Activated CD8-positive, alpha-beta memory T cell treated with anti-CD3 and anti-CD28 coated beads, Interleukin-2, amount 10 ng/mL, durations not matched to agents 7 days and 5 days (primary cell): ENCODE measurements at regions not wholly inside any gene's neighbourhood (a gene's known extent, or its start where the extent isn't known, plus 50 kb on each side); places are given as distances from the start of the nearest gene placed in this dataset.
"Not testable (repeated sequence)": the region's sequence is repeated elsewhere in the genome, so short reads cannot be mapped to it uniquely, and the experiment has no call there.

ENCODE experiments used
- ATAC-seq: fragments of 150-1000 bp; cut with Tn5 transposase; one replicate; pipeline ENCODE4 v1.10.0; 2021; ENCODE audit warnings: moderate library complexity
- CTCF ChIA-PET: fragments of 350-600 bp; sonication (Branson Sonifier 250); formaldehyde crosslinking; loops from one replicate; lab custom pipeline; 2021; ENCODE audit warnings: antibody characterized with exemption; lab: Charles Lee
- DNase-seq: peaks from one replicate; pipeline ENCODE4 v3.0.0-alpha.2; 2020
- H3K27ac Mint-ChIP-seq: one replicate; pipeline ENCODE4 v1.8.0; 2021; ENCODE audit warnings: mild to moderate bottlenecking, mixed read lengths
- H3K27me3 Mint-ChIP-seq: one replicate; pipeline ENCODE4 v1.8.0; 2021; ENCODE audit warnings: mixed read lengths
- H3K36me3 Mint-ChIP-seq: one replicate; pipeline ENCODE4 v1.8.0; 2021; ENCODE audit warnings: mild to moderate bottlenecking, mixed read lengths
- H3K4me1 Mint-ChIP-seq: one replicate; pipeline ENCODE4 v1.8.0; 2021; ENCODE audit warnings: mixed read lengths
- H3K4me3 Mint-ChIP-seq: one replicate; pipeline ENCODE4 v1.8.0; 2021; ENCODE audit warnings: mild to moderate bottlenecking, moderate library complexity, mixed read lengths
- H3K9me3 Mint-ChIP-seq: one replicate; pipeline ENCODE4 v1.8.0; 2022; ENCODE audit warnings: low read depth, mixed read lengths

DNA sequence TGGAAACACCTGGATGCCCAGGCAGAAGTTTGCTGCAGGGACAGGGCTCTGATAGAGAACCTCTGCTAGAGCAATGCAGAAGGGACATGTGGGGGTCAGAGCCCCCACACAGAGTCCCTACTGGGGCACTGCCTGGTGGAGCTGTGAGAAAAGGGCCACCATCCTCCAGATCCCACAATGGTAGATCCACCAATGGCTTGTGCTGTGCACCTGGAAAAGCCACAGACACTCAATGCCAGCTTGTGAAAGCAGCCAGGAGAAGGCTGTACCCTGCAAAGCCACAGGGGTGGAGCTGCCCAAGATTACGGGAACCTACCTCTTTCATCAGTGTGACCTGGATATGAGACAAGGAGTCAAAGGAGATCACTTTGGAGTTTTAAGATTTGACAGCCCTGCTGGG, 87.1 kb downstream of the BTBD3 start:
- DNase-seq, H3K36me3 Mint-ChIP-seq, ATAC-seq, H3K27me3 Mint-ChIP-seq, H3K27ac Mint-ChIP-seq, H3K4me3 Mint-ChIP-seq, H3K9me3 Mint-ChIP-seq, CTCF ChIA-PET, H3K4me1 Mint-ChIP-seq: not testable (repeated sequence)

GRCh38 chr20:12012241-12013222, 94.8 kb downstream of the BTBD3 start:
- H3K27ac Mint-ChIP-seq = no peak overlapping the region
- no peaks in the 10 kb centered on the region for H3K4me1 Mint-ChIP-seq
- DNase-seq (no peak), ATAC-seq (no peak)
- CTCF ChIA-PET = no interaction called here
- H3K9me3 Mint-ChIP-seq = peaks cover 6% of the 10 kb centered on the region
- H3K4me3 Mint-ChIP-seq = no peak overlapping the region
- H3K27me3 Mint-ChIP-seq = no peaks in the 10 kb centered on the region
- H3K36me3 Mint-ChIP-seq = no peaks in the 10 kb centered on the region

GRCh38 chr20:12014276-12014675, 96.6 kb downstream of the BTBD3 start:
- no peaks in the 10 kb centered on the region for H3K36me3 Mint-ChIP-seq
- peaks cover 12% of the 10 kb centered on the region for H3K9me3 Mint-ChIP-seq
- CTCF ChIA-PET = no interaction called here
- no peak overlapping the region for H3K4me3 Mint-ChIP-seq
- H3K27ac Mint-ChIP-seq = no peak overlapping the region
- ATAC-seq (no peak), DNase-seq (no peak)
- no peaks in the 10 kb centered on the region for H3K27me3 Mint-ChIP-seq
- H3K4me1 Mint-ChIP-seq = no peaks in the 10 kb centered on the region

- no peaks in the 10 kb centered on the region for H3K36me3 Mint-ChIP-seq
- ATAC-seq (no peak), DNase-seq (no peak)
- no peaks in the 10 kb centered on the region for H3K4me1 Mint-ChIP-seq
- no peaks in the 10 kb centered on the region for H3K27me3 Mint-ChIP-seq
- H3K27ac Mint-ChIP-seq = no peak overlapping the region
- CTCF ChIA-PET = no interaction called here
- H3K4me3 Mint-ChIP-seq = no peak overlapping the region
- peaks cover 12% of the 10 kb centered on the region for H3K9me3 Mint-ChIP-seq
Measured at GRCh38 chr20:12014736-12015135, 97.0 kb downstream of the BTBD3 start.

DNA sequence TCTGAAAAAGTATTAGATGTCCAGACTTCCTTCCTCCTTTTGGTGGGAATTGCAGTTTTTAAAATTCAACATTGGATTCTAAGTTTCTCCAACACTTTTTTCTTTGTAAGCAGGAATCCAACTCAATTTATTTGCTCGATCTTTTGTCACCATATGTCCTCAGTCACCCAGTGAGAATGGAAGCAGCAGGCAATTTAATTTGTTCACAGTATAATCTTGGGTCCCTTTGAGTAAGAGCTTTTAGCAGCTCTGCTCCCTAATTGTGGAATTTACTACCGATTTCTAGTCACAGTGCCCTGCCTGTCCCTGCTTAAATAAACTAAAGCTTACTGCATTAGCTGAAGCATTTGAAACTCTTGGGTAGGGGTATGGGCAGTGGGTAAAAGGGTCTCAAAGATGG, 98.6 kb downstream of the BTBD3 start:
- CTCF ChIA-PET = no interaction called here

DNA sequence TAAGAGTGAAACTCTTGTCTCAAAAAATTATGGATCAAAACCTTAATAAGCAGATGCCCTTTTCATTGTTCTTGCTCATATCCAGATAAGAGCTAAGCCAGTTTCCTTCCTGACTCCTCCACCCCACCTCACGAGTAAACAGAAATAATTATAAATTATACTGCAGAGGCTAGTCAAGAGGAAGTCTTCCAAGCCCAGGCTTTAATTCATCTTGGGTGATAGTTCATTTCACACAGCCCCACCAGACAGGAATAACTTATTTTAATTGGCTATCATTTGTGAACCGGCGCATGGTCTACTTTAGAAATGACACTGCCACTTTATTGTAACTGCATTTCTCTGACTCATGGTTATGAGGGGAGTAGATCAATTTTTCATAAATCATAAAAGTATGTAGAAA, 102.0 kb downstream of the BTBD3 start:
- Mint-ChIP-seq H3K36me3 (peaks cover 1% of the 10 kb centered on the region), H3K4me3 (no peak overlapping the region), H3K27ac (no peak overlapping the region), H3K27me3 (no peaks in the 10 kb centered on the region), H3K4me1 (no peaks in the 10 kb centered on the region), H3K9me3 (peaks cover 13% of the 10 kb centered on the region)
- CTCF ChIA-PET = no interaction called here
- no peak for DNase-seq
- ATAC-seq = no peak

More for the DNA sequence above, 98.6 kb downstream of the BTBD3 start:
- H3K36me3 Mint-ChIP-seq = no peaks in the 10 kb centered on the region
- no peaks in the 10 kb centered on the region for H3K27me3 Mint-ChIP-seq
- H3K4me1 Mint-ChIP-seq = no peaks in the 10 kb centered on the region
- ATAC-seq = no peak
- no peak for DNase-seq
- peaks cover 12% of the 10 kb centered on the region for H3K9me3 Mint-ChIP-seq
- no peak overlapping the region for H3K4me3 Mint-ChIP-seq
- H3K27ac Mint-ChIP-seq = no peak overlapping the region

DNA sequence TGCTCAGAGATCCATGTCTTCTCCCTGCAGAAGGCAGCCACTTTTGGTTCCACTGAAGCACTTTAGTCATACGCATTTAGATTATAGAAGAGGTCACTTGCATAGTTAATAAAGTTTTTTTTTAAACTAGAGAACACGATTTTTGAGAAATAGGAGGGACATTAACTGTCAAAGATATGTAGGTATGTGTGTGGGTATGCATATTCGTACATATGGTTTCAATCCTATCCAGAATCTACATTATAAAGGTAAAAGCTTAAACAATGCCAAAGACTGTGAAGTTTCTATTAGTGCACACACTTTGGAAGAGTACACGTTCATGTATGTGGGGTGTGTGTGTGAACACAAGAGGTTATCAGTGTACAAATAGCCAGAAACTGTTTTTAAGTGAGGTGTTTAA, 103.2 kb downstream of the BTBD3 start:
- H3K4me1 Mint-ChIP-seq = no peaks in the 10 kb centered on the region
- H3K9me3 Mint-ChIP-seq = peaks cover 15% of the 10 kb centered on the region
- ATAC-seq (no peak), DNase-seq (no peak)
- H3K27me3 Mint-ChIP-seq = no peaks in the 10 kb centered on the region
- H3K4me3 Mint-ChIP-seq = no peak overlapping the region
- CTCF ChIA-PET = no interaction called here
- H3K36me3 Mint-ChIP-seq = peaks cover 1% of the 10 kb centered on the region
- H3K27ac Mint-ChIP-seq = no peak overlapping the region

DNA sequence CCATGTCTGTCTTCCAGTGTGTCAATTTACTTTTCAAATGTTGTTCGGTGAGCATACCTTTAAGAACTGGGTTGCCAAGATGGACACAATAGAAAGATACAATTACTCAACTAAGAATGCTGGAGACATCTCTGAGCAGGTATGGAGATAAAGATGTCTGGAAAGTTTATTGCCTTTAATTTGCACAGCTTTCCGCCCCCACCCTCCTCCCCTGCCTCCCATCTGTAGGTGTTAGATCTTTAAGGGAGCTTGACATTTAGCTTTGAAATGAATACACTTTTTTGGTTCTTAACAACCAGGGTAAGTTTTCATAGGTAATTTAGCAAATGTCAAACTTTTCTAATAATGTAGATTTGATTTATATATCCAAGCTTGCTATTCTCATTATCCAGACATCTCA, 104.4 kb downstream of the BTBD3 start:
- Mint-ChIP-seq H3K9me3 (peaks cover 17% of the 10 kb centered on the region), H3K4me3 (no peak overlapping the region), H3K36me3 (peaks cover 1% of the 10 kb centered on the region), H3K4me1 (no peaks in the 10 kb centered on the region), H3K27me3 (no peaks in the 10 kb centered on the region), H3K27ac (no peak overlapping the region)
- DNase-seq (no peak), ATAC-seq (no peak)
- CTCF ChIA-PET = no interaction called here

DNA sequence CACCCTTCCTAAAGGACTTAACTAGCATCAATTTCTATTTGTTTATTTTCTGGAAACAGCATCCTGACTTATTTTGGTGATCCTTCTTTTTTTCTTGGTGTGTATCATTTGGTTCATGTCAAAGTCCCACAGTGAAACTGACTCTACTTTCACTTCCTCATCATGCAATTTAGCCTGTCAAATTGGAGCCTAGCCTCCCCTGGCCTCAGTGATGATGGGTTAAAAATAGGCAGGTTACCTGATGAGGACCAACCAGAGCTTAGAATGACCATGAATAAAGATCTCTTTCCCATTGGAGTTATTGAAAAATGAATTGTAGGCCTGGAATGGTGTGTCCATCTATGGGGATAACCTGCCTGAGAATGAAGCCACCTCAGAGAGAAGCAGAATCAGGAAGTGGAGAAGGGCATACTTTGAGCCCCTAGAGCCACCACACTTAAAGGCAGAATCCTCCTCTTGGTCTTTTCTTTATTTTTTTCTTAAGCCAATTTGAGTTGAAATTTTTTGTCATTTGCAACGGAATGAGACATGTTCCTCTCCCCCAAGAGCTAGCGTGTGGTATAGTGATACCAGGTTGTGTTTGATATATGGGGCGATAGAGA, 105.6 kb downstream of the BTBD3 start:
- DNase-seq (no peak), ATAC-seq (no peak)
- H3K36me3 Mint-ChIP-seq = peaks cover 1% of the 10 kb centered on the region
- no peak overlapping the region for H3K27ac Mint-ChIP-seq
- H3K9me3 Mint-ChIP-seq = peaks cover 14% of the 10 kb centered on the region
- CTCF ChIA-PET = no interaction called here
- no peaks in the 10 kb centered on the region for H3K4me1 Mint-ChIP-seq
- H3K27me3 Mint-ChIP-seq = no peaks in the 10 kb centered on the region
- H3K4me3 Mint-ChIP-seq = no peak overlapping the region

DNA sequence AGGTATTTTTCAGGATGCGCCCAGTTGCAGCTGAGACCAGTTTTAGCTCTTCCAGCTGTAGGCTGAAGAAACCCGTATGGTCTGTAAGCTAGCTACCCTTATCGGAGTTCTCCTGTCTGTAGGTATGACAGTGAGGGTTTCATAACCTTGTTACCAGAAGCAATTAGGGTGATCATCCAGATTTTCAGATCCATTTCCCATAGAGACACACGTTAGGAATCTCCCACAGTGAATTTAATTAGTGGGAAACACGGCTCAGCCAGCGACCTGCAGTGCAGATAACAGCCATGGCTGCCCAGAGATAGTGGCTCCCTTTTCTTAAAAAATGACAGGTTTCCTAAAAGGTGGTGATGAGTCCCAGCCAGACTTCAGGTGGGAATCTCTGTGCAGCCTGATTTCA, 111.1 kb downstream of the BTBD3 start:
- DNase-seq = no peak
- Mint-ChIP-seq H3K4me1 (no peaks in the 10 kb centered on the region), H3K27me3 (no peaks in the 10 kb centered on the region), H3K4me3 (no peak overlapping the region), H3K9me3 (peaks cover 11% of the 10 kb centered on the region), H3K36me3 (no peaks in the 10 kb centered on the region), H3K27ac (no peak overlapping the region)
- CTCF ChIA-PET = no interaction called here
- no peak for ATAC-seq

DNA sequence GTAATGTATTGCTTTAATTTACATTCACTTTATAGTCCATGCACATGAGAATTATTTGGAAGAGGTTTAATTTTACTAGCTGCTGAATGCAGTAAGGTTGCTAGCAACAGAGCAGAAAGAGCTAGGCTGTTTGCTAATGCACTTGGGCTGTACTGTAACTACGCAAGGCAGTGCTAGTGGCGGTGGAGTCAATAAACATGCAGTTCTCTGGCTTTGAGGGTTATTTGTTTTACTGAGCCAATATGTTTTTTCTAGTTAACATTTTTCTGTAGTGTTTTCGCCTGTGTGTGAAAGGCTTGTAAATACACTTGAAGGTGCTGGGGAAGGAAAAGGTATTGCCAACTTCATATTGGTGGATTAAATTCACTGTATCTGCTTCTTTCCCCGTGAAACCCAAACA, 112.8 kb downstream of the BTBD3 start:
- no peak for DNase-seq
- no peak for ATAC-seq
- CTCF ChIA-PET = no interaction called here
- Mint-ChIP-seq H3K27me3 (no peaks in the 10 kb centered on the region), H3K9me3 (peaks cover 10% of the 10 kb centered on the region), H3K27ac (no peak overlapping the region), H3K4me3 (no peak overlapping the region), H3K36me3 (no peaks in the 10 kb centered on the region), H3K4me1 (no peaks in the 10 kb centered on the region)

DNA sequence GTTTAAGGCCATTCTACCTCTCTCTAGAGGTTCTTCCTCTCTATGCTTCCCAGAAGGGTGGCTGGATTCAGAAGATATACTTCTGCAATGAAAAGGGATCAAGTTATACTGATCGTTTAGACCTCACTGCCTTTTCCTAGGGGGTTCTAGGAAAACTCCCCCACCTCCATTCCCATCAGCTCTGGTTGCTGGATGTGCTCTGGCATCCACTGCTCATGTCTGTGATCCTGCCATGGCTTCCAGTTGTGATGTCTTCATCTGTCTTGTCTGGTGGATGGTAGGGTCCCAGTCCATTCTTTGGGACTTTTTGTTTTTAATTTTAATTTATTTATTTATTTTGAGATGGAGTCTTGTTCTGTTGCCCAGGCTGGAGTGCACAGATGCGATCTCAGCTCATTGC, 118.4 kb downstream of the BTBD3 start:
- Mint-ChIP-seq H3K27me3 (no peaks in the 10 kb centered on the region), H3K4me1 (no peaks in the 10 kb centered on the region), H3K27ac (no peak overlapping the region), H3K9me3 (peaks cover 3% of the 10 kb centered on the region), H3K4me3 (no peak overlapping the region), H3K36me3 (no peaks in the 10 kb centered on the region)
- ATAC-seq (no peak), DNase-seq (no peak)
- CTCF ChIA-PET = no interaction called here

GRCh38 chr20:12037521-12037920, 119.8 kb downstream of the BTBD3 start:
- CTCF ChIA-PET = no interaction called here
- Mint-ChIP-seq H3K4me1 (no peaks in the 10 kb centered on the region), H3K27me3 (no peaks in the 10 kb centered on the region), H3K27ac (no peak overlapping the region), H3K4me3 (no peak overlapping the region), H3K36me3 (no peaks in the 10 kb centered on the region), H3K9me3 (peaks cover 3% of the 10 kb centered on the region)
- DNase-seq (no peak), ATAC-seq (no peak)

DNA sequence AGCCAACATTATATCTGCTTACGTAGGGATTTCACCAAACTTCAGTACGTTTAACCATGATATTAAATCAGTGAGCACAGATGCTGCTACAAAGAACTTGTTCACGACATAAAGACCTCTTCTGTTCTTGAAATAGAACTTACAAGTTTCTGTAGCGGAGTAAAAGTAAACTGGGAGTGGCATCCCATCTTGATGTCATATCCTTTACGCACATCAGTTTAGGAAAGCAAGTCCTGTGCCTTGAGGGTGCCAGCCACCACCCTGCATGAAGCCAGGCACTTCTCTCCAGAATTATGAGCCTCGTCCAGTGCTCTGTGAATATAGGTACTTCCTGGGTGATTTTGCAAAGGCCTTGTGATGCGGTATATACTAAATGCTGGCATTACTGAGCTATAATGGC, 122.6 kb downstream of the BTBD3 start:
- H3K36me3 Mint-ChIP-seq = no peaks in the 10 kb centered on the region
- no peak for DNase-seq

More for the DNA sequence above, 122.6 kb downstream of the BTBD3 start:
- CTCF ChIA-PET = no interaction called here
- peaks cover 3% of the 10 kb centered on the region for H3K9me3 Mint-ChIP-seq
- no peak overlapping the region for H3K4me3 Mint-ChIP-seq
- no peak overlapping the region for H3K27ac Mint-ChIP-seq
- ATAC-seq = no peak
- no peaks in the 10 kb centered on the region for H3K4me1 Mint-ChIP-seq
- H3K27me3 Mint-ChIP-seq = no peaks in the 10 kb centered on the region
